ENCODE measurements at regions not wholly inside any gene's neighbourhood (a gene's known extent, or its start where the extent isn't known, plus 50 kb on each side); places are given as distances from the start of the nearest gene placed in this dataset.

- TF ChIP-seq CTCF (IDR thresholded peaks at IDR 0.05) (no peak), CHD2 (IDR thresholded peaks at IDR 0.05; ENCODE audit: low read length, partially characterized antibody) (no peak), NFIC (IDR thresholded peaks at IDR 0.05; ENCODE audit: borderline replicate concordance) (no peak), GABPA (IDR thresholded peaks at IDR 0.05; ENCODE audit: low read depth) (no peak), RCOR1 (IDR thresholded peaks at IDR 0.05; ENCODE audit: low read length) (no peak), GATA2 (CRISPR knock-in tag; IDR thresholded peaks at IDR 0.05) (no peak), POLR2AphosphoS5 (IDR thresholded peaks at IDR 0.05; ENCODE audit: low read depth, low read length) (no peak), EZH2phosphoT487 (IDR thresholded peaks at IDR 0.05; ENCODE audit: borderline replicate concordance, low read depth) (no peak), RFX5 (IDR thresholded peaks at IDR 0.05; ENCODE audit: low read length) (no peak), YY1 (IDR thresholded peaks at IDR 0.05; ENCODE audit: low read depth) (no peak)
- TF ChIP-seq, protein P1, sequence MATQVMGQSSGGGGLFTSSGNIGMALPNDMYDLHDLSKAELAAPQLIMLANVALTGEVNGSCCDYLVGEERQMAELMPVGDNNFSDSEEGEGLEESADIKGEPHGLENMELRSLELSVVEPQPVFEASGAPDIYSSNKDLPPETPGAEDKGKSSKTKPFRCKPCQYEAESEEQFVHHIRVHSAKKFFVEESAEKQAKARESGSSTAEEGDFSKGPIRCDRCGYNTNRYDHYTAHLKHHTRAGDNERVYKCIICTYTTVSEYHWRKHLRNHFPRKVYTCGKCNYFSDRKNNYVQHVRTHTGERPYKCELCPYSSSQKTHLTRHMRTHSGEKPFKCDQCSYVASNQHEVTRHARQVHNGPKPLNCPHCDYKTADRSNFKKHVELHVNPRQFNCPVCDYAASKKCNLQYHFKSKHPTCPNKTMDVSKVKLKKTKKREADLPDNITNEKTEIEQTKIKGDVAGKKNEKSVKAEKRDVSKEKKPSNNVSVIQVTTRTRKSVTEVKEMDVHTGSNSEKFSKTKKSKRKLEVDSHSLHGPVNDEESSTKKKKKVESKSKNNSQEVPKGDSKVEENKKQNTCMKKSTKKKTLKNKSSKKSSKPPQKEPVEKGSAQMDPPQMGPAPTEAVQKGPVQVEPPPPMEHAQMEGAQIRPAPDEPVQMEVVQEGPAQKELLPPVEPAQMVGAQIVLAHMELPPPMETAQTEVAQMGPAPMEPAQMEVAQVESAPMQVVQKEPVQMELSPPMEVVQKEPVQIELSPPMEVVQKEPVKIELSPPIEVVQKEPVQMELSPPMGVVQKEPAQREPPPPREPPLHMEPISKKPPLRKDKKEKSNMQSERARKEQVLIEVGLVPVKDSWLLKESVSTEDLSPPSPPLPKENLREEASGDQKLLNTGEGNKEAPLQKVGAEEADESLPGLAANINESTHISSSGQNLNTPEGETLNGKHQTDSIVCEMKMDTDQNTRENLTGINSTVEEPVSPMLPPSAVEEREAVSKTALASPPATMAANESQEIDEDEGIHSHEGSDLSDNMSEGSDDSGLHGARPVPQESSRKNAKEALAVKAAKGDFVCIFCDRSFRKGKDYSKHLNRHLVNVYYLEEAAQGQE (IDR thresholded peaks at IDR 0.05; ENCODE audit: low read depth, low read length): no peak
- TF ChIP-seq, protein P2, sequence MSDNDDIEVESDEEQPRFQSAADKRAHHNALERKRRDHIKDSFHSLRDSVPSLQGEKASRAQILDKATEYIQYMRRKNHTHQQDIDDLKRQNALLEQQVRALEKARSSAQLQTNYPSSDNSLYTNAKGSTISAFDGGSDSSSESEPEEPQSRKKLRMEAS (IDR thresholded peaks at IDR 0.05; ENCODE audit: low read depth): no peak
Measured at GRCh38 chr15:100717596-100717995, 115.2 kb downstream of the ASB7 start.
